HG03196 (cell line): ENCODE measurements at regions not wholly inside any gene's neighbourhood (a gene's known extent, or its start where the extent isn't known, plus 50 kb on each side); places are given as distances from the start of the nearest gene placed in this dataset.
"Not testable (repeated sequence)": the region's sequence is repeated elsewhere in the genome, so short reads cannot be mapped to it uniquely, and the experiment has no call there.

Experiments used
- ATAC-seq: cut with Tn5 transposase; IDR thresholded peaks from one replicate; pipeline ENCODE4 v1.9.1; 2021; ENCODE audit not compliant: unreplicated experiment

DNA sequence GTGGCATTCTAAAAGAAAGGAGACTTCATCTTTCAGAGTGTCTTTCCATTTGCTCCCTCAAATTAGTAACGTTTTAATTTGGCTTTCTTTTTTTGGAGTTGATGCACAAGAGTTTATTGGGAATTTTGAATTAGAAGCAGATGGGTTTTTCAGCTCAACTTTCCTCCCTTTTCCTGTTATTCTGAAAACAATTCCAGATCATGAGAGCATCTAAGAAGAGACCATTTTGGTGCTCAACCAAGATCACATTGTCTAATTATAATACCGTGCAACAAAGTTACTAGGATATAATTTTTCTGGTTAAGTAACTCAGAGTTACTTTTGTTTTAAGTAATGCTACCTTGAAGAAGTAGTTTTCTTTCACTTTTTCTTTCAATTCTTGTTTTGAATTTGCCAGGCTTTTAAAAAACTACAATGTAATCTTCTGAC lies 396.6 kb upstream of the KLF6 start:
- ATAC-seq, result no peak

DNA sequence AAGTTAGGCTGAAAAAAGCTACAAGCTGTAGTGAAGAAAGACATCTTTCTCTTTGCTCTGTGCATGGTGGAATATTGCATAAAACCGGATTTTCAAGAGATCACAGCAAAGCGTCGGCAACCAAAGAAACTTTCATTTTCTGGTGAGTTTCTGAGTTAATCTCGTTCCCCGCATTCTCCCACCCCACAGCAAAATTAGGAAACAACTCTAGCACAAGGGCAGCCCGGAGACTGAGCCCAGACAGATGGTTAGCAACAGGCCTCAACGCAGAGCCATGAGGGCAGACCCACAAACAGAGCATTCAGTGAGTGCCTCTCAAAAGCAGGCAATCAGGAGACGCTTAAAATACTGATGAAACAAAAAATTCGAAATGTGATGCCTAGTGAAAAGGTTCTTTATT lies 396.1 kb upstream of the KLF6 start:
- no peak for ATAC-seq

DNA sequence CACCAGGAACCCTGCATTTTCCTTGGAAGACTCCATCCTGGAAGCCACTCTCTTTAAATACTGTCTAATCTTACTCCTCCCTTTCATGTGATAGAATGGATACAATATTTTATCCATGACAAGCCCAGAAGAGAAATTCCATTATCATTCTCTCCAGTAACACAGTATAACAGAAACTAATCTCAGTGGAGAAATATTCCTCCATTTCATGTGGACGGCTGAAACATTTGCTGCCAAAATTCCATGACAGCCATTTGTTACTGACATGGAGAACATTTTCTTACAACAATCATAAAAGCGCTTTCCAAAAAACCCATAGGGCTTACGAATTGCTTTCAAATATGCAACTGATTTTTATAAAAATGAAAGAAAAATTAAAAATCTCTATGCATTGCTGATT lies 392.8 kb upstream of the KLF6 start:
- ATAC-seq, result no peak

- ATAC-seq, result no peak
Observed at GRCh38 chr10:4176500-4177281, 391.7 kb upstream of the KLF6 start.

GRCh38 chr10:4174197-4174596 lies 389.2 kb upstream of the KLF6 start:
- no peak for ATAC-seq

GRCh38 chr10:4170633-4171314 lies 385.8 kb upstream of the KLF6 start:
- no peak for ATAC-seq

DNA sequence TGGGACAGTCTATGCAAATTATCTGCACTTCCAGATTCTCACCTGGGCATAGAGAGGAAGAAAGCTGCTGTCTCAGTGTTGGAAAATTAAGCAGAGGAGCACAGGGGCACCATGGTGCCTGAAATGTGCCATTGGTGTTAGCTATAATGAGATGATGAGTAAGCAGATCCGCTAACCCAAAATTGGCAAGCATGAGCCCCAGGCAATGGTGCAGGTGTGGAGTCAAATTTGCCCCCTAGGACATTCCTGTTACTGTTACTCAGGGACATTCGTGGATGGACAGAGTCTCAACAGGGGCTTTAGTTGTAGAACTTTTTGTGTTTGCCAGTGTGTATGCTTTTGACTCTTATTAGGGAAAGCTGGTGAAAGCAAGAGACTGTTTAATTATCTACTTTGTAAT lies 385.2 kb upstream of the KLF6 start:
- ATAC-seq, result no peak

DNA sequence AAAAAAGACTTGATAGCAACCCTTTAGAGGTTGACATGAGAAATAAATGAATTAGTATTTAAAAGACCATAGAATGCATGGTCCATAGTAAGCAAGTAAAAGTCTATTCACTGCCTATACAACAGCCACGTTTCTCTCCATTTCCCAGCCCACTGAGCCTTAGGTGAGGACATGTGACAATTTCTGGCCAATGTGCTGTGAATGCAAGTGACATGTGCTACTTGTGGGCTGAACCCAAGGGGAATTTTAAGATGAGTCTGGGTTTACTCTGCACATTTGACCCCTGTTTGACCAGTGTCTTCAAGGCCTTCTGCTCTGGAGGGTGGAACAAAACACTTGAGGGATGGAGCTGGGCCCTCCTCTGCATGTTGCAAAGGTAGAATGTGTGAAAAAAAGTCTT lies 384.4 kb upstream of the KLF6 start:
- ATAC-seq, result no peak

- ATAC-seq, result no peak
Observed at GRCh38 chr10:4167216-4167615, 382.2 kb upstream of the KLF6 start.

GRCh38 chr10:4162571-4163286 lies 377.7 kb upstream of the KLF6 start:
- no peak for ATAC-seq

DNA sequence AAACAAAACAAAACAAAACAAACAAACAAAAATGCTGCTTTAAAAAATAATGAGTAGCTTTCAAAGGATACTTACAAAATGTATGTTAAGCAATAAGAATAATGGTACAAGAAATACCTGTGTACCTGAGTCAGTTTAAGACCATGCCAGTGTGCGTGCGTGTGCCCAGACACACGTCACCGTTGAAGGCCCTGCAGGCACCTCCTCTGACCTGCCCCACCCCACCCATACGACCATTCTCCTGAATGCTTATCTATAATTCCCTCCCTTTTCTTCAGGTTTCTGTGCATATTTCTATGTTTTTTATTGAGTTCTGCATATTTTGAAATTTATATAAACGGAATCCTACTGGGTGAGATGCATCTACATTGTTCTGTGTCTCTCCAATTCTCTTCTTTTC lies 374.2 kb upstream of the KLF6 start:
- ATAC-seq, result no peak

DNA sequence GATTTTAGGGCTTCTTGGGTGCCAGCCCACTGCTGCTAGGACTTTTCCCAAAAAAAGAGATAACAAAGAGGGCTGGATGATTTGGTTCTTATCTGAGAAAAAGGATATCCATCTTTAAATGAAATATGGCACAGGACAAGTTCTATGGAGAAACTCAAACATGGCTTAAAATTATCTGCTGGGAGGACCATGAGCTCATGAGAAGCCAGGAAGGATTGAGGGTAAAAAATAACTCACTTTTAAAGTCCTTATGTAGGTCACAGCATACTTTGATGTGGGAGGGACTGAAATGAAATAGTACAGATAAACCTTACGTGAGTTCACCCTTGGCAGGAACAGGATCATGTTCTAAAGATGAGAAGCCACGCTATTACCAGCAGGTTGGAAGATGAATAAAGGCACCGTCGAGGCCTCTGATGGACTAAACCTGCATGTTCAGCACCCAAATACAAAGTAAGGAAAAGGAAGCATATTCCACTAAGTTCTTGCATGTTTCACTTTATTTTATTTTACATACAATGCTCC lies 369.2 kb upstream of the KLF6 start:
- ATAC-seq, result no peak

GRCh38 chr10:4151466-4151865 lies 366.5 kb upstream of the KLF6 start:
- ATAC-seq, result no peak

GRCh38 chr10:4150676-4151075 lies 365.7 kb upstream of the KLF6 start:
- no peak for ATAC-seq

- not testable (repeated sequence) for ATAC-seq
Observed at GRCh38 chr10:4149460-4149859, 364.5 kb upstream of the KLF6 start.

- no peak for ATAC-seq
Observed at GRCh38 chr10:4147245-4147644, 362.2 kb upstream of the KLF6 start.

DNA sequence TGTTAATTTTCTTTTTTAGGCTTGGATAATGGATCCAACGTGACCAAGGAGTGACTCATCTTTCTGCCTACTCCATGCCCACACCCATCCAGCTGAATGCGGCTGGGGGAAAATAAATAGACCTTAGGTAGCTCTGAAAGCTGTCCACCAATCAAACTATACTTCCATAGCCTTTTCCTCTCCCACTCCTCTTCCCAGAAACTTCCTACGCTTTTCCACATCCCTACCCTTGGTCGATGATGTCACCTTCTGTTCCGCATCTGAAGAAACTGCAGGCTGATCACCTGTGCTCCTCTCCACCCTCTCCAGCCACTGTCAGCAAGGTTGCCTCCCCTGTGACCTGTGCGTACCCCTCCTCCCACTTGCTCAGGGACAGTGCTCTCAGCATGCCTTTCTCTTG lies 359.8 kb upstream of the KLF6 start:
- ATAC-seq, result no peak

DNA sequence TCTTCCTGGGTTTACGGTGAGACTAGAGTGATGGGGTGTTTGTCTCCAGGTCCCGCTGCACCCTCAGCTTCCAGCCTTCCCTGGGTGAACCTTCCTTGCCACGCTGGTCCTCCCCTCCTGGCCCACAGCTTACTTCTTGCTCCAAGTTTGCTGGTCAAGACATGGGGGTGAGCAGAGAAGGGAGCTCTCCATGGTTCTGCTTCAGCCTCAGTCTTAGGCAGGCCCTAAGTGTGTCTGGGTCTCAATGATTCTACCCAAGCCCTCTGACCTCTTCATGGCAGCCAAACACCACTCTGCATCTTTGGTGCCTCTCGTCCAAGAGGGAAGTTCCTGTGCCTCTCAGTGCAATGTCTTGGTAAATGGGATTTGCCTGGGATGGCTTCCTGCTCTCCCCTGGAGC lies 356.5 kb upstream of the KLF6 start:
- no peak for ATAC-seq

DNA sequence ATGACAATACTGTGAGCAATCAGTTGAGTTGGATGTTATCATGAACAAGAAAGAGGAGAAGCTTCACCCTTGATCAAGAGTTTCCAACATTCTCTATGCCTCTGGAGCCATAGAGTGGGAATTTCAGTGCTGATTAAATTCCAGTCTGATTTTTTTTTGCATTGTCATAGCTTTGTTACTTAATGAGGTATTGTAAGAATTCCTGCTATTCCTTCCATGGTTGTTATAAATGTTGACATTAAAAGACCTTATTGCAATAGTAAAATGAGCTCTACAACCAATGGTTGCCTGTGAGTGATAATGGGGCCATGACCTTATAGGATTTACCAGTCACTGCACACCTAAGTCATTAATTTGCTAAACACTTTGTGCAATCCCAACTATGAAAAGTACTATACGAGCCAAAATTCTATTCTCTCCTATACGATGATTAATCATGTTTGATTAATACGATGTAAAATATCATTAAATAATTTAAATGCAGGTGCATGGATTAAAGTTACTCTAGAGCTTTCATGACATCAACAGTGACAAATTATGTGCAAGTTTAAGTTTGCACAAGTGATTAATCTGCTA lies 353.2 kb upstream of the KLF6 start:
- no peak for ATAC-seq

- no peak for ATAC-seq
Observed at GRCh38 chr10:4137299-4137698, 352.3 kb upstream of the KLF6 start.

DNA sequence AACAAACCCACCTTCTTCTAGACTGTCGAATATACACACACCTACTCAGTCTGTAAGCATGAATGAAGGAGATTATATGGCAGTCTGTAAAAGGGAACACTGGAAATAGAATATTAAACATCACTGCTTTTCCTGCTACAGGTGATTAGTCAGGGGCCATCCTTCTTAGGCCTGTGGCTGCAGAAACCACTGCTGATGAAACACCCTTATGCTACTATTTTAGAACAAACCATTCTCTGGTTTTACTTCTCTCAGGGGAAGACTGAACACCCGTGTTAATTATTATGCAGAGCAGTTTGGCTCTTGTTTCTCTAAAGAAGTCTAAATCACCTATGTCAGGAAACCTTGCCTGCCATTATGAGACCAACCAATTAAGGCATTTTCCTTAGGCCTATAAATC lies 351.1 kb upstream of the KLF6 start:
- peak; percentile 81 for ATAC-seq

DNA sequence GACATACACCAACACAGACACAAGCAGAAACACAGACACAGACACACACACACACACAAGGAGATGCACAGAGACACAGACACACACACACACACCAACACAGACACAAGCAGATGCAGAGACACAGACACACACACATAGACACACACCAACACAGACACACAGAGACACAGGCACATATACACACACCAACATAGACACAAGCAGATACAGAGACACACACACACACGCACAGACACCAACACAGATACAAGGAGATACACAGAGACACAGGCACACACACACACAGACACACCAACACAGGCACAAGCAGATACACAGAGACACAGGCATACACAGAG lies 347.2 kb upstream of the KLF6 start:
- ATAC-seq, result no peak
